ENCODE measurements at regions not wholly inside any gene's neighbourhood (a gene's known extent, or its start where the extent isn't known, plus 50 kb on each side); places are given as distances from the start of the nearest gene placed in this dataset.
A peak's percentile ranks its signal among the peaks of the same experiment; 100 is the strongest.

- no peak for DNase-seq (ENCODE audit: low read depth)
- no peak for TF ChIP-seq CTCF (conservative IDR thresholded peaks at IDR 0.05; ENCODE audit: low read length)
- no peak overlapping the region for H3K4me3 ChIP-seq (ENCODE audit: low read length)
These were observed 91.2 kb downstream of the IRX2 start for GRCh38 chr5:2660315-2660714.

DNA sequence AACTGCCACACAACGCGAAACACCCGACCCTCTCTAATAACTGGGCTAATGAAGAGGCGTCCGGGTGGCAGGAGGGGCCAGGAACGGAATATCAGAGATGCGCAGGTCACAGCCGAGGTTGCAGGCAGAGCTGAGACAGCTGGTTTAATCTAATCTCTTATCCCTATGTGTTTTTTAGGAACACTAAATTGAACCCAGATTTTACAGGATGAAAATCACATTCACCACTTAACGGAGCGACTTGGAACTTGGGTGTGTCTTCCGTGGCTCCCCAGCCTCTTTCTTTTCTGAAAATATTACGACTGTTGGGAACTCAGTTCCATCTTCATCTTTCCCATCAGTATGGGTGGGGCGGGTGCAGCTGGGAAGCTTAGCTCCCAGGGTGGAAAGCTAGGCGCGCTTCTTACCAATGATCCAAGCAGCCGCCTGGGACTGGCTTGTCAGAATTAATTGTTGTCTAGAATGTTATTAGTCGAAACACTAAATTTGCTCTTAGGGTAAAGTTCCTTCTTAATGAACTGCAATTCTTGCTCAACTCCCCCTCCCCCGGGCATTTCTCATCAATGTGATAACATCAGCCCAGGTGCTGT is 92.5 kb downstream of the IRX2 start:
- no peak overlapping the region for H3K4me3 ChIP-seq (ENCODE audit: low read length)
- no peak for TF ChIP-seq CTCF (conservative IDR thresholded peaks at IDR 0.05; ENCODE audit: low read length)
- no peak for DNase-seq (ENCODE audit: low read depth)

- no peak overlapping the region for H3K4me3 ChIP-seq (ENCODE audit: low read length)
- DNase-seq (ENCODE audit: low read depth) = peak; percentile 1
- TF ChIP-seq CTCF (conservative IDR thresholded peaks at IDR 0.05; ENCODE audit: low read length) = no peak
These were observed 93.0 kb downstream of the IRX2 start for GRCh38 chr5:2658447-2658846.

DNA sequence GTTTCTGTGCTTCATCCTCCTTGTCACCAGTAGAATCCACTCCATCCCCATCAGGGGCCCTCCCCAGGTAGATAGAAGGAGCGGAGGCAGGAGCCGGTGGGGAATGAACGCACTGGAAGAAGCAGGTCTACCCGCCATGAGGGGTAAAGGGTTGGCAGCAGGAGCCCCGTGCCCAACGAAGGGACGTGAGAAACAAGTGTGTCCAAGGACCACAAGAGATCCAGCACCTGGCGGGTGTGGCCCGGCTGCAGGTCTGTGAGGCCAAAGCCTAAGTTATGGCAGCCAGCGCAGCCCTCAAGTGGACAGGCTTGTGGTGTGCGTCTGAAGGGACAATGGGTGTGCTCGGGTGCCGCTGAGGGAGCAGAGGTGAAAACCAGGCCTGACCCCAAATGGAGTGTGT is 94.3 kb downstream of the IRX2 start:
- TF ChIP-seq CTCF (conservative IDR thresholded peaks at IDR 0.05; ENCODE audit: low read length) = no peak
- DNase-seq (ENCODE audit: low read depth) = no peak
- no peak overlapping the region for H3K4me3 ChIP-seq (ENCODE audit: low read length)

DNA sequence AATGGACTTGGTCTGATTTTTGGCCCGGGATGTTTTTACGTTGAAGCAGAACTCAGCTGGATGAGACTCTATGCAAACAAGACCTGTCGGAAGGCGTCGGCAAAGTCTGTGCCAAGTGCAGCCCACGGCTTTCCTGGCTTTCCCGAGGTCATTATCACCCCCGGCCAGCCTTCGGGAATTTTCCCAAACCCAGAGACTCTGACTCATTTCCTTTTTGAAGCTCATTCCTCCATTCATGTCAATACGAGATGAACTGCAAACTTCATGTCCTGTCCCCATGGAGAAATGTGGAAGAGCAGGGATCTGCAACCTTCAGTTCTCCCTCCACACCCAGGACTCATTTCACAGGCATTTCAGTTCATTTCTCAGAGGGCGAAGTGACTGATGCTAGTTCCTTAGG is 95.3 kb downstream of the IRX2 start:
- TF ChIP-seq CTCF (conservative IDR thresholded peaks at IDR 0.05; ENCODE audit: low read length) = no peak
- no peak overlapping the region for H3K4me3 ChIP-seq (ENCODE audit: low read length)
- peak; percentile 41 for DNase-seq (ENCODE audit: low read depth)

- TF ChIP-seq CTCF (conservative IDR thresholded peaks at IDR 0.05; ENCODE audit: low read length) = no peak
- H3K4me3 ChIP-seq (ENCODE audit: low read length) = no peak overlapping the region
- DNase-seq (ENCODE audit: low read depth) = no peak
These were observed 97.5 kb downstream of the IRX2 start for GRCh38 chr5:2653991-2654390.

DNA sequence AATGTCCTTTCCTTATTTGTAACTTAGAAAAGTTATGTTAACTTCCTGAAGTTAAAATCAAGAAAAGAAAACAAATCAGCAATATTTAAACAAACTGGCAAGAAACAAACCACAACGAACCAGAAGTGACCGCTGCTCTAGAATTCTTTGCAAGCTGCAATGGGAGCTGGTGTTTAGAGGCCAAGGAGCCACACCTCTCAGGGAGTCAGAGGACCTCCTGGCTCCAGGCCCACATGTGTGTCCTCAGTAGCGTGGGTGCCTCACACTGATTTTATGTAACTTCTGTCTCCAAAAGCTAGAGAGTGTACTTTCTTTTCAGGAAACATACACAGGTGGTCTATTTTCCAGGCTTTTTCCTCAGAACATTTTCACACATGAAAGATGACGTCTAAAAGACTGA is 100.4 kb downstream of the IRX2 start:
- no peak for DNase-seq (ENCODE audit: low read depth)
- H3K4me3 ChIP-seq (ENCODE audit: low read length) = no peak overlapping the region
- TF ChIP-seq CTCF (conservative IDR thresholded peaks at IDR 0.05; ENCODE audit: low read length) = no peak

Data from AG10803 (cell line).